Activated CD8-positive, alpha-beta memory T cell treated with anti-CD3 and anti-CD28 coated beads, Interleukin-2, amount 10 ng/mL, durations not matched to agents 7 days and 5 days (primary cell): ENCODE measurements at regions not wholly inside any gene's neighbourhood (a gene's known extent, or its start where the extent isn't known, plus 50 kb on each side); places are given as distances from the start of the nearest gene placed in this dataset.

Source experiments
- ATAC-seq: fragments of 150-1000 bp; cut with Tn5 transposase; one replicate; pipeline ENCODE4 v1.10.0; 2021; ENCODE audit warnings: moderate library complexity
- CTCF ChIA-PET: fragments of 350-600 bp; sonication (Branson Sonifier 250); formaldehyde crosslinking; loops from one replicate; lab custom pipeline; 2021; ENCODE audit warnings: antibody characterized with exemption; lab: Charles Lee
- DNase-seq: peaks from one replicate; pipeline ENCODE4 v3.0.0-alpha.2; 2020
- H3K27ac Mint-ChIP-seq: one replicate; pipeline ENCODE4 v1.8.0; 2021; ENCODE audit warnings: mild to moderate bottlenecking, mixed read lengths
- H3K27me3 Mint-ChIP-seq: one replicate; pipeline ENCODE4 v1.8.0; 2021; ENCODE audit warnings: mixed read lengths
- H3K36me3 Mint-ChIP-seq: one replicate; pipeline ENCODE4 v1.8.0; 2021; ENCODE audit warnings: mild to moderate bottlenecking, mixed read lengths
- H3K4me1 Mint-ChIP-seq: one replicate; pipeline ENCODE4 v1.8.0; 2021; ENCODE audit warnings: mixed read lengths
- H3K4me3 Mint-ChIP-seq: one replicate; pipeline ENCODE4 v1.8.0; 2021; ENCODE audit warnings: mild to moderate bottlenecking, moderate library complexity, mixed read lengths
- H3K9me3 Mint-ChIP-seq: one replicate; pipeline ENCODE4 v1.8.0; 2022; ENCODE audit warnings: low read depth, mixed read lengths

- CTCF ChIA-PET, result interaction anchor here (0.7 kb wide), 1 partner anchor 1648 kb away, joined by 3 read pairs; no protein-coding TSS in a partner anchor
Observed at GRCh38 chr7:110090110-110090820, 1000.7 kb upstream of the LRRN3 start.

GRCh38 chr7:110095372-110096052, 995.4 kb upstream of the LRRN3 start:
- DNase-seq, result no peak
- CTCF ChIA-PET, result no interaction called here
- no peak overlapping the region for H3K27ac Mint-ChIP-seq
- H3K9me3 Mint-ChIP-seq, result peaks cover 3% of the 10 kb centered on the region
- no peak overlapping the region for H3K4me3 Mint-ChIP-seq
- no peaks in the 10 kb centered on the region for H3K4me1 Mint-ChIP-seq
- ATAC-seq, result no peak
- H3K36me3 Mint-ChIP-seq, result no peaks in the 10 kb centered on the region
- H3K27me3 Mint-ChIP-seq, result no peaks in the 10 kb centered on the region

More at GRCh38 chr7:110090110-110090820, 1000.7 kb upstream of the LRRN3 start:
- Mint-ChIP-seq H3K27ac (no peak overlapping the region), H3K4me3 (no peak overlapping the region), H3K9me3 (no peaks in the 10 kb centered on the region), H3K36me3 (no peaks in the 10 kb centered on the region), H3K27me3 (no peaks in the 10 kb centered on the region), H3K4me1 (no peaks in the 10 kb centered on the region)
- DNase-seq (no peak), ATAC-seq (no peak)

DNA sequence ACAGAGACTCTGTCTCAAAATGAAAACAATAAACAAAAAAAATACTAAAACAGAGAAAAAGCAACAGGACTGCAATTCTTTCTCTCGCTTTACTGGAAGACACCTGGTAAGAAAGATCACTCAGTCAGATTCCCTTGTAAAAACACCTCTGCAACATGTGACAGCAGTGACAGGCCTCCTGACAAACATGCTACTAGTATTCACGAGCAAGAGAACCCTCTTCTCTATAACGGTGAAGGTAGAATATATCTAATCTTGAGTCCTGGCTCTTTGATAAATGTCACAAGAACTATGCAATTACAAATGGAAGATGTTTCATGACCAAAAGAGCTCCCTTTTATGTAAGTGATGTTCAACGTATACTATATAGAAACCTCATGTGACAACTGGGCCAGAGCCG, 986.7 kb upstream of the LRRN3 start:
- no peaks in the 10 kb centered on the region for H3K27me3 Mint-ChIP-seq
- no peaks in the 10 kb centered on the region for H3K4me1 Mint-ChIP-seq
- no peak for DNase-seq
- H3K27ac Mint-ChIP-seq, result no peak overlapping the region
- ATAC-seq, result no peak
- H3K4me3 Mint-ChIP-seq, result no peak overlapping the region
- no peaks in the 10 kb centered on the region for H3K36me3 Mint-ChIP-seq
- no peaks in the 10 kb centered on the region for H3K9me3 Mint-ChIP-seq
- CTCF ChIA-PET, result no interaction called here

GRCh38 chr7:110105307-110105706, 985.6 kb upstream of the LRRN3 start:
- CTCF ChIA-PET, result no interaction called here
- no peaks in the 10 kb centered on the region for H3K27me3 Mint-ChIP-seq
- H3K36me3 Mint-ChIP-seq, result no peaks in the 10 kb centered on the region
- H3K9me3 Mint-ChIP-seq, result no peaks in the 10 kb centered on the region
- ATAC-seq (no peak), DNase-seq (no peak)
- H3K4me3 Mint-ChIP-seq, result no peak overlapping the region
- H3K27ac Mint-ChIP-seq, result no peak overlapping the region
- no peaks in the 10 kb centered on the region for H3K4me1 Mint-ChIP-seq

- Mint-ChIP-seq H3K9me3 (no peaks in the 10 kb centered on the region), H3K4me3 (no peak overlapping the region), H3K27me3 (no peaks in the 10 kb centered on the region), H3K4me1 (no peaks in the 10 kb centered on the region), H3K27ac (no peak overlapping the region), H3K36me3 (no peaks in the 10 kb centered on the region)
- ATAC-seq (no peak), DNase-seq (no peak)
- CTCF ChIA-PET, result no interaction called here
Observed at GRCh38 chr7:110105840-110106239, 985.1 kb upstream of the LRRN3 start.

- Mint-ChIP-seq H3K36me3 (no peaks in the 10 kb centered on the region), H3K27me3 (peaks cover 2% of the 10 kb centered on the region), H3K4me3 (no peak overlapping the region), H3K4me1 (no peaks in the 10 kb centered on the region), H3K9me3 (peaks cover 4% of the 10 kb centered on the region), H3K27ac (no peak overlapping the region)
- DNase-seq, result no peak
- CTCF ChIA-PET, result no interaction called here
- no peak for ATAC-seq
Observed at GRCh38 chr7:110119883-110120581, 970.9 kb upstream of the LRRN3 start.

DNA sequence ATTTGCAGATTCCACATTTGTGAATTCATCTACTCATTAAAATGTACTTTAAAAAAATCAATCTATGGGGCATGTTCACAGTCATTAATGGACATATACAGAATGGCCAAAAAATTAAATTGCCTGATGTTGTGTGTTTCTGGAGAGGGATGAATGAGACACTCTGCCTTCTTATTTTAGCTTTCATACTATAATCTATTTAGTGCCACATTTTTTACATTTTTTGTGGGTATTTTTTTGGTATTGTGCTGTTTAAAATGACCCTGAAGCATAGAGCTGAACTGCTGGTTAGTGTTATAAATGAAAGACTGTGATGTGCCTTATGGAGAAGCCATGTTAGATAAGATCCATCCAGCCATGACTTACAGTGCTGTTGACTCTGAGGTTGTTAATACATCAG, 961.8 kb upstream of the LRRN3 start:
- H3K9me3 Mint-ChIP-seq, result no peaks in the 10 kb centered on the region
- no peak for DNase-seq
- no peak for ATAC-seq
- H3K27ac Mint-ChIP-seq, result no peak overlapping the region
- no peaks in the 10 kb centered on the region for H3K4me1 Mint-ChIP-seq
- no peaks in the 10 kb centered on the region for H3K36me3 Mint-ChIP-seq
- no peak overlapping the region for H3K4me3 Mint-ChIP-seq
- CTCF ChIA-PET, result interaction anchor here (0.5 kb wide), 1 partner anchor 78 kb away, joined by 3 read pairs; no protein-coding TSS in a partner anchor
- no peaks in the 10 kb centered on the region for H3K27me3 Mint-ChIP-seq

- no peaks in the 10 kb centered on the region for H3K36me3 Mint-ChIP-seq
- H3K27me3 Mint-ChIP-seq, result no peaks in the 10 kb centered on the region
- ATAC-seq (no peak), DNase-seq (no peak)
- CTCF ChIA-PET, result no interaction called here
- H3K4me3 Mint-ChIP-seq, result no peak overlapping the region
- no peak overlapping the region for H3K27ac Mint-ChIP-seq
- H3K9me3 Mint-ChIP-seq, result no peaks in the 10 kb centered on the region
- H3K4me1 Mint-ChIP-seq, result no peaks in the 10 kb centered on the region
Observed at GRCh38 chr7:110130669-110131068, 960.3 kb upstream of the LRRN3 start.

DNA sequence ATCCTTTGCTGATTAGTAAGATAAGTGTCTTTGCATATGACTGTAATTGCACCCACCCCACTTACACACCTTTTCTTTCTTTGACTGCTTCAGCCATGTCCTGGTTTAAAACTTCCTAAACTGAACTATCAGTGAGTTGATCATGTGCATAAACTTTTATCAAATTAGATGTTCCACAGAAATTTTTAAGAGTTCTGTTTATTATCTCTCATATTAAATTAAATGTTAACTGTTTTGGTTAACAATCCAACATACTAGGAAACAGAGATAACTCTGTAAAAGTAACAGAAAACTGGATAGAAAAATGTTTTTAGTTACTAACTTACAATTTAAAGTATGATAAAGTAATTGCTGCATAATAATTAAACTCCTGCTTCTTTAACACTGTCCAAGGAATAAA, 959.6 kb upstream of the LRRN3 start:
- Mint-ChIP-seq H3K4me1 (no peaks in the 10 kb centered on the region), H3K36me3 (no peaks in the 10 kb centered on the region), H3K9me3 (no peaks in the 10 kb centered on the region), H3K27me3 (no peaks in the 10 kb centered on the region), H3K27ac (no peak overlapping the region), H3K4me3 (no peak overlapping the region)
- DNase-seq, result no peak
- ATAC-seq, result no peak
- CTCF ChIA-PET, result no interaction called here

GRCh38 chr7:110139056-110139455, 951.9 kb upstream of the LRRN3 start:
- DNase-seq (no peak), ATAC-seq (no peak)
- Mint-ChIP-seq H3K36me3 (no peaks in the 10 kb centered on the region), H3K4me1 (no peaks in the 10 kb centered on the region), H3K27me3 (no peaks in the 10 kb centered on the region), H3K4me3 (no peak overlapping the region), H3K9me3 (no peaks in the 10 kb centered on the region), H3K27ac (no peak overlapping the region)
- CTCF ChIA-PET, result no interaction called here

DNA sequence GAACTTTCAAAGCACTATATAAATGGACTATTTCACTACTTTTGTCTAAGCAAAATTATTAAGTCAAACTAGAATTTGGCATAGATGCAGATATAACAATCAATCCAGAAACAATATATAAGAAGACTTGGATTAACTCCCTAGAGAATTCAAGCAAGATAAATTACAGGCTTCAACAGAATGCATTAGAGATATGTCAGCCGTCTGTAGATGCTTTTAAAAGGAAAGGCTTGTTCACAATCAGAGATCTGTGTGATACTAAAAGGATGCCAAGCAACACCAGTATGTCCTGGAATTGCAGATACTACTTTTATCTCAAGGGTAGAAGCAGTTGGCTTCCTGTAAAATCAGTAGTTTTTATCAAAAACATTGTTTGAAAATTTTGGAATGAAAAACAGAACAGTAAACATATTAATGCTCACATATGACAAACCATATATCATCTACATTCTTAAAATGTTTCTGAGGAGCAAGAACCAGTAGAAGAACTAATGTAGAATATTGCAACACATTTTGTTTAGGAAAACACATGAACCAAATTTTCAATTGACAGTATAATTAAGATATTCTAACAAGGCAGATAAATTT, 947.9 kb upstream of the LRRN3 start:
- Mint-ChIP-seq H3K4me3 (no peak overlapping the region), H3K27me3 (no peaks in the 10 kb centered on the region), H3K9me3 (no peaks in the 10 kb centered on the region), H3K36me3 (no peaks in the 10 kb centered on the region), H3K27ac (no peak overlapping the region), H3K4me1 (no peaks in the 10 kb centered on the region)
- no peak for DNase-seq
- CTCF ChIA-PET, result no interaction called here
- no peak for ATAC-seq

GRCh38 chr7:110144599-110144998, 946.3 kb upstream of the LRRN3 start:
- no peaks in the 10 kb centered on the region for H3K4me1 Mint-ChIP-seq
- ATAC-seq (no peak), DNase-seq (no peak)
- H3K27ac Mint-ChIP-seq, result no peak overlapping the region
- H3K36me3 Mint-ChIP-seq, result no peaks in the 10 kb centered on the region
- H3K9me3 Mint-ChIP-seq, result no peaks in the 10 kb centered on the region
- no peak overlapping the region for H3K4me3 Mint-ChIP-seq
- CTCF ChIA-PET, result no interaction called here
- H3K27me3 Mint-ChIP-seq, result no peaks in the 10 kb centered on the region

- ATAC-seq (no peak), DNase-seq (no peak)
- Mint-ChIP-seq H3K36me3 (no peaks in the 10 kb centered on the region), H3K4me1 (no peaks in the 10 kb centered on the region), H3K27me3 (no peaks in the 10 kb centered on the region), H3K27ac (no peak overlapping the region), H3K4me3 (no peak overlapping the region), H3K9me3 (no peaks in the 10 kb centered on the region)
- CTCF ChIA-PET, result no interaction called here
Observed at GRCh38 chr7:110148054-110148453, 942.9 kb upstream of the LRRN3 start.
